Activated naive CD8-positive, alpha-beta T cell treated with anti-CD3 and anti-CD28 coated beads, Interleukin-2, amount 10 ng/mL, durations not matched to agents 7 days and 5 days (primary cell): ENCODE measurements at regions not wholly inside any gene's neighbourhood (a gene's known extent, or its start where the extent isn't known, plus 50 kb on each side); places are given as distances from the start of the nearest gene placed in this dataset.

Experiments
- ATAC-seq: fragments of 150-1000 bp; cut with Tn5 transposase; one replicate; pipeline ENCODE4 v1.10.0; 2021; ENCODE audit warnings: low read depth, moderate library complexity
- POLR2A ChIA-PET: fragments of 350-600 bp; sonication (Branson Sonifier 250); formaldehyde crosslinking; loops from one replicate; lab custom pipeline; 2021; ENCODE audit warnings: antibody characterized with exemption; lab: Charles Lee
- DNase-seq: peaks from one replicate; pipeline ENCODE4 v3.0.0; 2021
- H3K27ac Mint-ChIP-seq: one replicate; pipeline ENCODE4 v1.8.0; 2022; ENCODE audit warnings: mild to moderate bottlenecking, mixed read lengths
- H3K27me3 Mint-ChIP-seq: one replicate; pipeline ENCODE4 v1.8.0; 2022; ENCODE audit warnings: mild to moderate bottlenecking, moderate library complexity, mixed read lengths
- H3K36me3 Mint-ChIP-seq: one replicate; pipeline ENCODE4 v1.8.0; 2021; ENCODE audit warnings: mild to moderate bottlenecking, mixed read lengths
- H3K4me1 Mint-ChIP-seq: one replicate; pipeline ENCODE4 v1.8.0; 2021; ENCODE audit warnings: mixed read lengths
- H3K4me3 Mint-ChIP-seq: one replicate; pipeline ENCODE4 v1.8.0; 2022; ENCODE audit warnings: mild to moderate bottlenecking, moderate library complexity, mixed read lengths
- H3K9me3 Mint-ChIP-seq: one replicate; pipeline ENCODE4 v1.8.0; 2021; ENCODE audit warnings: mixed read lengths

GRCh38 chr6:21538186-21538798, 55.3 kb upstream of the SOX4 start:
- ATAC-seq (no peak), DNase-seq (no peak)
- Mint-ChIP-seq H3K4me1 (no peaks in the 10 kb centered on the region), H3K36me3 (no peaks in the 10 kb centered on the region), H3K4me3 (no peak overlapping the region), H3K27me3 (peaks cover 5% of the 10 kb centered on the region), H3K27ac (no peak overlapping the region), H3K9me3 (no peaks in the 10 kb centered on the region)
- POLR2A ChIA-PET: no interaction called here

GRCh38 chr6:21539621-21540100, 53.9 kb upstream of the SOX4 start:
- H3K36me3 Mint-ChIP-seq: no peaks in the 10 kb centered on the region

More at GRCh38 chr6:21539621-21540100, 53.9 kb upstream of the SOX4 start:
- Mint-ChIP-seq H3K4me3 (no peak overlapping the region), H3K9me3 (peaks cover 2% of the 10 kb centered on the region), H3K4me1 (no peaks in the 10 kb centered on the region), H3K27ac (no peak overlapping the region), H3K27me3 (peaks cover 4% of the 10 kb centered on the region)
- no peak for ATAC-seq
- POLR2A ChIA-PET: no interaction called here
- DNase-seq: no peak
